HEK293 (cell line): ENCODE measurements at regions not wholly inside any gene's neighbourhood (a gene's known extent, or its start where the extent isn't known, plus 50 kb on each side); places are given as distances from the start of the nearest gene placed in this dataset.

Experiments used
- CTCF ChIA-PET: fragments of 350-600 bp; formaldehyde crosslinking; extraction: SDS; loops from one replicate; lab custom pipeline; 2021; ENCODE audit warnings: antibody characterized with exemption; lab: Yijun Ruan, JAX
- POLR2A ChIA-PET: fragments of 300-600 bp; formaldehyde crosslinking; extraction: SDS; loops from one replicate; lab custom pipeline; 2020; ENCODE audit warnings: antibody characterized with exemption, inconsistent platforms; lab: Yijun Ruan, JAX
- H3K27ac ChIP-seq: fragments of 200-500 bp; sonication (Bioruptor generic); 2 replicates; pipeline ENCODE4 v1.5.1; 2014; ENCODE audit warnings: low read depth, low read length, control low read depth, inconsistent platforms; ENCODE audit errors: extremely low read depth
- H3K36me3 ChIP-seq, 2 experiments: fragments of 200-500 bp in 1 of 2; sonication (Bioruptor generic) in 1 of 2; 1 replicate in 1 of 2; 2 replicates in 1 of 2; pipeline ENCODE4 v1.5.1; 2014 to 2017; ENCODE audit warnings: inconsistent platforms in 2 of 2, low read length in 2 of 2; ENCODE audit not compliant: control insufficient read depth in 2 of 2, insufficient read depth in 1 of 2
- H3K4me1 ChIP-seq: fragments of 200-500 bp; sonication (Bioruptor generic); 2 replicates; pipeline ENCODE4 v1.5.1; 2014; ENCODE audit warnings: mild to moderate bottlenecking, low read length, inconsistent platforms; ENCODE audit not compliant: control insufficient read depth, insufficient read depth
- H3K4me3 ChIP-seq: 2 replicates; pipeline ENCODE4 v1.5.1; 2011; ENCODE audit warnings: low read depth, mild to moderate bottlenecking, control low read depth, low read length, moderate library complexity
- H3K9me3 ChIP-seq: fragments of 200-500 bp; sonication (Bioruptor generic); 2 replicates; pipeline ENCODE4 v1.5.1; 2014; ENCODE audit warnings: low read depth, low read length, inconsistent platforms; ENCODE audit not compliant: control insufficient read depth, insufficient read depth
- GLIS1 ChIP-seq: fragments of 450-650 bp; formaldehyde crosslinking; IDR thresholded peaks from 2 replicates; pipeline ENCODE4 v1.5.1; 2016; ENCODE audit warnings: missing biosample characterization, missing genetic modification characterization
- KLF1 ChIP-seq: fragments of 450-650 bp; formaldehyde crosslinking; IDR thresholded peaks from 2 replicates; pipeline ENCODE4 v1.5.1; 2016; ENCODE audit warnings: missing biosample characterization, missing genetic modification characterization
- KLF16 ChIP-seq: fragments of 450-650 bp; formaldehyde crosslinking; IDR thresholded peaks from 2 replicates; pipeline ENCODE4 v1.5.1; 2017; ENCODE audit warnings: missing biosample characterization, missing genetic modification characterization
- KLF9 ChIP-seq: fragments of 450-650 bp; formaldehyde crosslinking; IDR thresholded peaks from 2 replicates; pipeline ENCODE4 v1.5.1; 2016; ENCODE audit warnings: missing biosample characterization, missing genetic modification characterization, low read depth
- REST ChIP-seq: fragments of 450-650 bp; formaldehyde crosslinking; IDR thresholded peaks from 2 replicates; pipeline ENCODE4 v1.5.1; 2016; ENCODE audit warnings: missing biosample characterization, missing genetic modification characterization
- SETDB1 ChIP-seq: IDR thresholded peaks from one replicate; pipeline ENCODE4 v1.6.1; 2017; ENCODE audit warnings: mild to moderate bottlenecking, low read length, moderate library complexity, mixed read lengths; ENCODE audit not compliant: insufficient read length
- WT1 ChIP-seq: fragments of 450-650 bp; formaldehyde crosslinking; IDR thresholded peaks from 2 replicates; pipeline ENCODE4 v1.5.1; 2016; ENCODE audit warnings: missing biosample characterization, missing genetic modification characterization
- ZBTB20 ChIP-seq: fragments of 450-650 bp; formaldehyde crosslinking; IDR thresholded peaks from 2 replicates; pipeline ENCODE4 v1.5.1; 2016; ENCODE audit warnings: missing biosample characterization, missing genetic modification characterization
- ZFHX2 ChIP-seq: fragments of 450-650 bp; formaldehyde crosslinking; conservative IDR thresholded peaks from 2 replicates; pipeline ENCODE4 v1.5.1; 2016; ENCODE audit warnings: missing biosample characterization, missing genetic modification characterization
- ZFP37 ChIP-seq: fragments of 450-650 bp; formaldehyde crosslinking; IDR thresholded peaks from 2 replicates; pipeline ENCODE4 v1.5.1; 2016; ENCODE audit warnings: missing biosample characterization, missing genetic modification characterization
- ZNF10 ChIP-seq: fragments of 450-650 bp; formaldehyde crosslinking; IDR thresholded peaks from 2 replicates; pipeline ENCODE4 v1.5.1; 2017; ENCODE audit warnings: missing biosample characterization, missing genetic modification characterization
- ZNF138 ChIP-seq: fragments of 450-650 bp; formaldehyde crosslinking; IDR thresholded peaks from 2 replicates; pipeline ENCODE4 v1.5.1; 2016; ENCODE audit warnings: missing biosample characterization, missing genetic modification characterization, borderline replicate concordance
- ZNF157 ChIP-seq: fragments of 450-650 bp; formaldehyde crosslinking; IDR thresholded peaks from 2 replicates; pipeline ENCODE4 v1.5.1; 2016; ENCODE audit warnings: missing biosample characterization, missing genetic modification characterization
- ZNF16 ChIP-seq: fragments of 450-650 bp; formaldehyde crosslinking; IDR thresholded peaks from 2 replicates; pipeline ENCODE4 v1.5.1; 2016; ENCODE audit warnings: low read depth, missing biosample characterization, missing genetic modification characterization
- ZNF169 ChIP-seq: fragments of 450-650 bp; formaldehyde crosslinking; IDR thresholded peaks from 2 replicates; pipeline ENCODE4 v1.5.1; 2016; ENCODE audit warnings: missing biosample characterization, missing genetic modification characterization
- ZNF266 ChIP-seq: fragments of 450-650 bp; formaldehyde crosslinking; IDR thresholded peaks from 2 replicates; pipeline ENCODE4 v1.5.1; 2016; ENCODE audit warnings: missing biosample characterization, missing genetic modification characterization, low read depth
- ZNF341 ChIP-seq: fragments of 450-650 bp; formaldehyde crosslinking; IDR thresholded peaks from 2 replicates; pipeline ENCODE4; 2016; ENCODE audit warnings: low read depth, missing biosample characterization, missing genetic modification characterization
- ZNF423 ChIP-seq: fragments of 450-650 bp; formaldehyde crosslinking; IDR thresholded peaks from 2 replicates; pipeline ENCODE4 v1.5.1; 2016; ENCODE audit warnings: missing biosample characterization, missing genetic modification characterization
- ZNF426 ChIP-seq: fragments of 450-650 bp; formaldehyde crosslinking; IDR thresholded peaks from 2 replicates; pipeline ENCODE4 v1.5.1; 2017; ENCODE audit warnings: missing biosample characterization, missing genetic modification characterization, mild to moderate bottlenecking, inconsistent platforms, moderate library complexity
- ZNF473 ChIP-seq: fragments of 450-650 bp; formaldehyde crosslinking; IDR thresholded peaks from 2 replicates; pipeline ENCODE4 v1.5.1; 2017; ENCODE audit warnings: missing biosample characterization, missing genetic modification characterization
- ZNF510 ChIP-seq: fragments of 450-650 bp; formaldehyde crosslinking; IDR thresholded peaks from 2 replicates; pipeline ENCODE4 v1.5.1; 2018; ENCODE audit warnings: mild to moderate bottlenecking, missing genetic modification characterization, missing biosample characterization; ENCODE audit not compliant: insufficient replicate concordance
- ZNF544 ChIP-seq: fragments of 450-650 bp; formaldehyde crosslinking; IDR thresholded peaks from 2 replicates; pipeline ENCODE4 v1.5.0; 2017; ENCODE audit warnings: missing biosample characterization, missing genetic modification characterization
- ZNF600 ChIP-seq: fragments of 450-650 bp; formaldehyde crosslinking; IDR thresholded peaks from 2 replicates; pipeline ENCODE4 v1.5.1; 2016; ENCODE audit warnings: missing biosample characterization, missing genetic modification characterization
- ZNF747 ChIP-seq: fragments of 450-650 bp; formaldehyde crosslinking; IDR thresholded peaks from 2 replicates; pipeline ENCODE4 v1.5.1; 2016; ENCODE audit warnings: missing biosample characterization, missing genetic modification characterization
- TF ChIP-seq, protein P1 (sequence below): fragments of 450-650 bp; formaldehyde crosslinking; IDR thresholded peaks from 2 replicates; pipeline ENCODE4 v1.5.1; 2017; ENCODE audit warnings: missing biosample characterization, missing genetic modification characterization

DNA sequence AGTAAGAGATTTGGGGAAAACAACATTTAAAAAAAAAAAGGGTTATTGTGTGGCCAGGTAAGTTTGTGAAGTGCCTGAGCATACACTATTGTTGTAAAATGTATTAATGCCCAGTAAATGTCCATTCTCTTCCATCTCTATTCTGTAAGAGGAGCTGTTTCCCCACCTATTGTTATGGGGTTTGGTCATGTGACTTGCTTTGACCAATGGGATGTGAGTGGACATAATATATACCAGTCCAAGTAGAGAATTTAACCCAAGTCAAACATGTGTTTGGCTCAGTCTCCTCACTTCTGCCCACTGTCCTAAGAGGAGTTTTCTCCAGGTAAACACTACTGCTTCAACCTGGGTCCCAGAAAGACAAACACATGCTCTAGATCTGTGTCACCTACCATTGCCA lies 377.1 kb downstream of the FOXA2 start:
- Histone ChIP-seq H3K9me3 (no peaks in the 10 kb centered on the region), H3K4me3 (no peak overlapping the region), H3K4me1 (no peaks in the 10 kb centered on the region), H3K36me3 (no peaks in the 10 kb centered on the region), H3K27ac (no peak overlapping the region)
- TF ChIP-seq KLF1 (tag by site-specific recombination): no peak
- TF ChIP-seq ZNF341: no peak
- no peak for TF ChIP-seq ZNF510 (tag by site-specific recombination)
- TF ChIP-seq ZFHX2: no peak
- no peak for TF ChIP-seq ZNF600 (tag by site-specific recombination)
- TF ChIP-seq GLIS1 (tag by site-specific recombination): no peak
- TF ChIP-seq ZNF423: no peak
- no peak for TF ChIP-seq ZNF747
- TF ChIP-seq REST (tag by site-specific recombination): no peak
- no peak for TF ChIP-seq KLF16
- no peak for TF ChIP-seq ZNF266
- no peak for TF ChIP-seq ZNF157 (tag by site-specific recombination)
- TF ChIP-seq ZBTB20 (tag by site-specific recombination): no peak
- no peak for TF ChIP-seq ZNF426 (tag by site-specific recombination)
- TF ChIP-seq ZNF544: no peak
- TF ChIP-seq, protein P1, sequence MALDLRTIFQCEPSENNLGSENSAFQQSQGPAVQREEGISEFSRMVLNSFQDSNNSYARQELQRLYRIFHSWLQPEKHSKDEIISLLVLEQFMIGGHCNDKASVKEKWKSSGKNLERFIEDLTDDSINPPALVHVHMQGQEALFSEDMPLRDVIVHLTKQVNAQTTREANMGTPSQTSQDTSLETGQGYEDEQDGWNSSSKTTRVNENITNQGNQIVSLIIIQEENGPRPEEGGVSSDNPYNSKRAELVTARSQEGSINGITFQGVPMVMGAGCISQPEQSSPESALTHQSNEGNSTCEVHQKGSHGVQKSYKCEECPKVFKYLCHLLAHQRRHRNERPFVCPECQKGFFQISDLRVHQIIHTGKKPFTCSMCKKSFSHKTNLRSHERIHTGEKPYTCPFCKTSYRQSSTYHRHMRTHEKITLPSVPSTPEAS (tag by site-specific recombination): no peak
- TF ChIP-seq ZFP37 (tag by site-specific recombination): no peak
- CTCF ChIA-PET: interaction anchor here (0.7 kb wide), 1 partner anchor 380 kb away, joined by 3 read pairs; no protein-coding TSS in a partner anchor
- POLR2A ChIA-PET: no interaction called here

GRCh38 chr20:22204801-22205200 lies 379.6 kb downstream of the FOXA2 start:
- Histone ChIP-seq H3K4me1 (no peaks in the 10 kb centered on the region), H3K36me3 (no peaks in the 10 kb centered on the region)
- TF ChIP-seq ZNF169 (tag by site-specific recombination) (no peak), ZNF473 (tag by site-specific recombination) (no peak), KLF9 (tag by site-specific recombination) (no peak), ZNF10 (no peak), WT1 (no peak), ZNF16 (tag by site-specific recombination) (no peak), ZNF138 (tag by site-specific recombination) (no peak), SETDB1 (no peak)
- TF ChIP-seq, all 188 proteins: peak for 0
- no peak overlapping the region for H3K4me3 ChIP-seq
- ChIA-PET CTCF (interaction anchor here (0.7 to 2.3 kb wide), 2 partner anchors 25 to 27 kb away, joined by 3 to 5 read pairs; no protein-coding TSS in a partner anchor), POLR2A (no interaction called here)
- H3K27ac ChIP-seq: no peak overlapping the region
- H3K9me3 ChIP-seq: no peaks in the 10 kb centered on the region
